C4-2B (cell line): ENCODE measurements at regions not wholly inside any gene's neighbourhood (a gene's known extent, or its start where the extent isn't known, plus 50 kb on each side); places are given as distances from the start of the nearest gene placed in this dataset.

ENCODE experiments used
- CTCF ChIP-seq: fragments of 450-650 bp; conservative IDR thresholded peaks from 2 replicates; pipeline ENCODE4 v1.5.1; 2017; ENCODE audit warnings: mild to moderate bottlenecking
- ZFX ChIP-seq: fragments of 450-650 bp; IDR thresholded peaks from 2 replicates; pipeline ENCODE4 v1.6.1; 2017

GRCh38 chr13:73268306-73268705 is 209.5 kb downstream of the KLF5 start:
- TF ChIP-seq CTCF (no peak), ZFX (no peak)
